ENCODE measurements at regions not wholly inside any gene's neighbourhood (a gene's known extent, or its start where the extent isn't known, plus 50 kb on each side); places are given as distances from the start of the nearest gene placed in this dataset.
"Not testable (repeated sequence)": the region's sequence is repeated elsewhere in the genome, so short reads cannot be mapped to it uniquely, and the experiment has no call there.

DNA sequence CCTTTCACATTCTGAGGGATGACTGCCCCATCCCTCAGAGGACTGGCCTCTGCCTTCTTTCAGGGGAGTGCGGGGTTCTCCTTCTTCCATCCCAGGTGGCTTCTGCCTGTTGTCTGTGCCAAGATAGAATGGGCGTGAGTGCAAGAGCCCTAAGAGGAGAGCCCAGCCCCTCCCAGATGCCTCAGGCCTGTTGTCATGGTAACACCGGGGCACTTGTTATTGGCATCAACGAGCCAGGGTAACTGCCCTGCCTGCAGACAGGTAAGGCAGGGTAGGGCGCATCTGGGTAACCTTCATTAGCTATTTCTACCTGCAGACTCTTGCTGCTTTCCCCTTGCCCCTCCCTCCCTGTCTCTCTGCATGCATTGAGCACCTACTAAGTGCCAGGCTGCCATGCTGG lies 3069.2 kb downstream of the RPIA start:
- POLR2A ChIA-PET = not testable (repeated sequence)

DNA sequence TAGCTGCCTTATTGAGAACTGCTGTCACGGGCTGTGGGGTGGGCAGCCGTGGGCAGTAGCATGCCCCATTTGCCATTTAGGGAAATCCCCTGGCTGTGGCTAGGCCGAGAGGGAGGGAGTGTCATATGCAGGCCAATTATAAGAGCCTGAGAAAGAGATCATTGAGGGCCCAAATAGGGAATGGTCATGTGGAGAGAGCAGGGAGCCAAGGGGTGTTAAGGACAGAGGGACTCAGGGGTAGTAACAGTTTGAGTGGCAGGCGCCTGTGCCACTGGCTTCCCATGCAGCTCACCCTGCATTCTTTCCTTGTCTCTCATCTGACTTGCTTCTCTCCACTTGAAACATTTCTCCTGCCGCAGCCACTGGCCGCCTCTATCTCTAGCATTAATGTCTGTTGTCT lies 3070.8 kb downstream of the RPIA start:
- H3K4me3 ChIP-seq (ENCODE audit: low read depth, low read length); CTCF ChIA-PET; H3K27ac ChIP-seq (ENCODE audit: extremely low read depth, low read depth, low read length); POLR2A ChIA-PET; H3K36me3 ChIP-seq (ENCODE audit: control insufficient read depth in 2 of 2, insufficient read depth in 1 of 2, low read length in 2 of 2); H3K4me1 ChIP-seq (ENCODE audit: control insufficient read depth, insufficient read depth, low read length); H3K9me3 ChIP-seq (ENCODE audit: control insufficient read depth, insufficient read depth, low read depth, low read length): not testable (repeated sequence)

More for the DNA sequence above, 3069.2 kb downstream of the RPIA start:
- H3K36me3 ChIP-seq (ENCODE audit: control insufficient read depth in 2 of 2, insufficient read depth in 1 of 2, low read length in 2 of 2); CTCF ChIA-PET; H3K9me3 ChIP-seq (ENCODE audit: control insufficient read depth, insufficient read depth, low read depth, low read length); H3K27ac ChIP-seq (ENCODE audit: extremely low read depth, low read depth, low read length); H3K4me1 ChIP-seq (ENCODE audit: control insufficient read depth, insufficient read depth, low read length); H3K4me3 ChIP-seq (ENCODE audit: low read depth, low read length): not testable (repeated sequence)

GRCh38 chr2:91763710-91764109 lies 3072.2 kb downstream of the RPIA start:
- H3K36me3 ChIP-seq (ENCODE audit: control insufficient read depth in 2 of 2, insufficient read depth in 1 of 2, low read length in 2 of 2); H3K4me3 ChIP-seq (ENCODE audit: low read depth, low read length); H3K27ac ChIP-seq (ENCODE audit: extremely low read depth, low read depth, low read length); H3K4me1 ChIP-seq (ENCODE audit: control insufficient read depth, insufficient read depth, low read length); POLR2A ChIA-PET; H3K9me3 ChIP-seq (ENCODE audit: control insufficient read depth, insufficient read depth, low read depth, low read length); CTCF ChIA-PET: not testable (repeated sequence)

- H3K4me3 ChIP-seq (ENCODE audit: low read depth, low read length); POLR2A ChIA-PET; H3K9me3 ChIP-seq (ENCODE audit: control insufficient read depth, insufficient read depth, low read depth, low read length); H3K4me1 ChIP-seq (ENCODE audit: control insufficient read depth, insufficient read depth, low read length); H3K36me3 ChIP-seq (ENCODE audit: control insufficient read depth in 2 of 2, insufficient read depth in 1 of 2, low read length in 2 of 2); CTCF ChIA-PET; H3K27ac ChIP-seq (ENCODE audit: extremely low read depth, low read depth, low read length): not testable (repeated sequence)
Measured at GRCh38 chr2:91764581-91765002, 3073.1 kb downstream of the RPIA start.

DNA sequence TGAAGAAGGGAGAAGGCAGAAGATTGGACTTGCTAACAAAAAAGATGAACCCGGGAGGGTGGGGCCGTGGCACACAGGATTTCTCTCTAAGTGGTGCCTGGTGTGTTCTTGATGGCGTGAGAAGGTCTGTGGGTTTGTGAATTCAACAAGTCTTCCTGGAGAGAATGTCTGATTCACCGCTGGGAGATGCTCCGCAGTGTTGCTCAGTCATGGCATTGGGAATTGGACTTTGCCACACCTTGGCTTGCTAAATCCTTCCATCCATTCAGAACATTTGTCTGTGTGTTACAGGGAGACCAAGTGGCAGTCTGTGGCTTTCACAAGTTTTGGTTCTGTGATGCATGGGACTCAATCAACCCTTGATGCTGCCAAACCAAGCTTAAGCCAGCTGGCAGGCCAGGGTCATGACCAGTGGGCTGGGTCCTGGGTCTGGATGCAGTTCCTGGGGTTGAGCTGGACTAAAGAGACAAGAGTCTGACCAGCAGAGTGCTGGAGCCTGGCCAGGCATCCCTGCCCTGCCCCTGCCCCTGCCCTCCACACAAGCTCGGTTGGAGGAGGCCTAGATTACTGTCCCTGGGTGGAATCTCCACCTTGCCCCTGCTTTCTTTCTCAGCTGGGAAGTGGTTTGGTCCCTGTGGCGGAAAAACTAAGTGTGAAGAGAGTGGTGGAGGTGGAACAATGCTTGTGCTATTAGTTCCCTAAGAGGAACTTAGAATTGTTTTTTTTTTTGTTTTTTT lies 3073.7 kb downstream of the RPIA start:
- CTCF ChIA-PET; H3K36me3 ChIP-seq (ENCODE audit: control insufficient read depth in 2 of 2, insufficient read depth in 1 of 2, low read length in 2 of 2); H3K4me3 ChIP-seq (ENCODE audit: low read depth, low read length); POLR2A ChIA-PET; H3K4me1 ChIP-seq (ENCODE audit: control insufficient read depth, insufficient read depth, low read length); H3K9me3 ChIP-seq (ENCODE audit: control insufficient read depth, insufficient read depth, low read depth, low read length); H3K27ac ChIP-seq (ENCODE audit: extremely low read depth, low read depth, low read length): not testable (repeated sequence)

DNA sequence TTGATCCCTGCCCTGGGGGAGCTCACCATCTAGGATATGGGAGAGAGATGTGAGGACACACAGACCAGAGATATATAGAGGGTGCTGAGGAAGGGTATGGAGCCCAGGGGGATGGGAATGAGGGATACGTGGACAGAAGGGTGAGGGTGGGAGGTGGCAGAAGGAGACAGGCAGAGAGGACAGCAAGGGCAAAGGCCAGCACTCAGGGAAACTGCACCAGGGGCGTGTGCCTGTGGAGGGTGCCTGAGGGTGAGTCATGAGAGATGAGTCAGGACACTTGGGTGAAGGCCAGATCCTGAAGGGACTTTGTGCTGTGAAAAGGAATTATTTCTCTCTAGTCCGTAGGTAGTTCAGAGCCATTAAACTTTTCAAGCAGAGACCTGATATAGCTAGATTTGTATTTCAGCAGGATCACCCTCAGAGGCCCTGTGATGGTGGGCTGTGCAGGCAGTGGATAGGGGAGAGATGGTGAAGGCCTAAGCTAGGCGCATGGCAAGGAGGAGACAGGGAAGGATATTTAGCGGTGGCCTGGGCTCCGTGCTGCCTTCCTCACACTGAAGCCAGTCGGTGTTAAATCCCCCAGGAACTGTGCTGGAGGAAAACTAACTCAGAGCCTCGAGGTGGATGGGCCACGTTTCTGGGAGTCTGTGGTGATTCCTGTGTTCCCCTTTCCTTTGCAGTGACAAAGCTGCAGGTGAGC lies 3075.0 kb downstream of the RPIA start:
- H3K36me3 ChIP-seq (ENCODE audit: control insufficient read depth in 2 of 2, insufficient read depth in 1 of 2, low read length in 2 of 2); CTCF ChIA-PET; POLR2A ChIA-PET; H3K9me3 ChIP-seq (ENCODE audit: control insufficient read depth, insufficient read depth, low read depth, low read length); H3K27ac ChIP-seq (ENCODE audit: extremely low read depth, low read depth, low read length); H3K4me1 ChIP-seq (ENCODE audit: control insufficient read depth, insufficient read depth, low read length); H3K4me3 ChIP-seq (ENCODE audit: low read depth, low read length): not testable (repeated sequence)
- TF ChIP-seq, protein P1, sequence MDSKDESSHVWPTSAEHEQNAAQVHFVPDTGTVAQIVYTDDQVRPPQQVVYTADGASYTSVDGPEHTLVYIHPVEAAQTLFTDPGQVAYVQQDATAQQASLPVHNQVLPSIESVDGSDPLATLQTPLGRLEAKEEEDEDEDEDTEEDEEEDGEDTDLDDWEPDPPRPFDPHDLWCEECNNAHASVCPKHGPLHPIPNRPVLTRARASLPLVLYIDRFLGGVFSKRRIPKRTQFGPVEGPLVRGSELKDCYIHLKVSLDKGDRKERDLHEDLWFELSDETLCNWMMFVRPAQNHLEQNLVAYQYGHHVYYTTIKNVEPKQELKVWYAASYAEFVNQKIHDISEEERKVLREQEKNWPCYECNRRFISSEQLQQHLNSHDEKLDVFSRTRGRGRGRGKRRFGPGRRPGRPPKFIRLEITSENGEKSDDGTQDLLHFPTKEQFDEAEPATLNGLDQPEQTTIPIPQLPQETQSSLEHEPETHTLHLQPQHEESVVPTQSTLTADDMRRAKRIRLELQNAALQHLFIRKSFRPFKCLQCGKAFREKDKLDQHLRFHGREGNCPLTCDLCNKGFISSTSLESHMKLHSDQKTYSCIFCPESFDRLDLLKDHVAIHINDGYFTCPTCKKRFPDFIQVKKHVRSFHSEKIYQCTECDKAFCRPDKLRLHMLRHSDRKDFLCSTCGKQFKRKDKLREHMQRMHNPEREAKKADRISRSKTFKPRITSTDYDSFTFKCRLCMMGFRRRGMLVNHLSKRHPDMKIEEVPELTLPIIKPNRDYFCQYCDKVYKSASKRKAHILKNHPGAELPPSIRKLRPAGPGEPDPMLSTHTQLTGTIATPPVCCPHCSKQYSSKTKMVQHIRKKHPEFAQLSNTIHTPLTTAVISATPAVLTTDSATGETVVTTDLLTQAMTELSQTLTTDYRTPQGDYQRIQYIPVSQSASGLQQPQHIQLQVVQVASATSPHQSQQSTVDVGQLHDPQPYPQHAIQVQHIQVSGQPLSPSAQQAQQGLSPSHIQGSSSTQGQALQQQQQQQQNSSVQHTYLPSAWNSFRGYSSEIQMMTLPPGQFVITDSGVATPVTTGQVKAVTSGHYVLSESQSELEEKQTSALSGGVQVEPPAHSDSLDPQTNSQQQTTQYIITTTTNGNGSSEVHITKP (tag by site-specific recombination; IDR thresholded peaks at IDR 0.05) = peak; percentile 71
- TF ChIP-seq ZEB2 (tag by site-specific recombination; IDR thresholded peaks at IDR 0.05) (0 out of 2 replicates have a peak, but pooled peaks have one; percentile 27), ZFHX2 (tag by site-specific recombination; conservative IDR thresholded peaks at IDR 0.05) (peak; percentile 52), KLF1 (tag by site-specific recombination; IDR thresholded peaks at IDR 0.05) (0 out of 2 replicates have a peak, but pooled peaks have one; percentile 27), EGR2 (tag by site-specific recombination; IDR thresholded peaks at IDR 0.05; ENCODE audit: low read depth) (peak; percentile 56), GLIS2 (tag by site-specific recombination; IDR thresholded peaks at IDR 0.05) (peak; percentile 44; the same call in 1 of the 2 replicates), ZNF335 (tag by site-specific recombination; conservative IDR thresholded peaks at IDR 0.05) (peak; percentile 44; the same call in 1 of the 2 replicates), ZNF366 (tag by site-specific recombination; conservative IDR thresholded peaks at IDR 0.05) (peak; percentile 56), GLIS1 (tag by site-specific recombination; IDR thresholded peaks at IDR 0.05) (peak; percentile 22; the same call in 1 of the 2 replicates), ZBTB48 (tag by site-specific recombination; IDR thresholded peaks at IDR 0.05) (peak; percentile 56; the same call in 1 of the 2 replicates)
- TF ChIP-seq, protein P2, sequence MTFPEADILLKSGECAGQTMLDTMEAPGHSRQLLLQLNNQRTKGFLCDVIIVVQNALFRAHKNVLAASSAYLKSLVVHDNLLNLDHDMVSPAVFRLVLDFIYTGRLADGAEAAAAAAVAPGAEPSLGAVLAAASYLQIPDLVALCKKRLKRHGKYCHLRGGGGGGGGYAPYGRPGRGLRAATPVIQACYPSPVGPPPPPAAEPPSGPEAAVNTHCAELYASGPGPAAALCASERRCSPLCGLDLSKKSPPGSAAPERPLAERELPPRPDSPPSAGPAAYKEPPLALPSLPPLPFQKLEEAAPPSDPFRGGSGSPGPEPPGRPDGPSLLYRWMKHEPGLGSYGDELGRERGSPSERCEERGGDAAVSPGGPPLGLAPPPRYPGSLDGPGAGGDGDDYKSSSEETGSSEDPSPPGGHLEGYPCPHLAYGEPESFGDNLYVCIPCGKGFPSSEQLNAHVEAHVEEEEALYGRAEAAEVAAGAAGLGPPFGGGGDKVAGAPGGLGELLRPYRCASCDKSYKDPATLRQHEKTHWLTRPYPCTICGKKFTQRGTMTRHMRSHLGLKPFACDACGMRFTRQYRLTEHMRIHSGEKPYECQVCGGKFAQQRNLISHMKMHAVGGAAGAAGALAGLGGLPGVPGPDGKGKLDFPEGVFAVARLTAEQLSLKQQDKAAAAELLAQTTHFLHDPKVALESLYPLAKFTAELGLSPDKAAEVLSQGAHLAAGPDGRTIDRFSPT (tag by site-specific recombination; IDR thresholded peaks at IDR 0.05) = peak; percentile 84

- CTCF ChIA-PET; H3K4me3 ChIP-seq (ENCODE audit: low read depth, low read length); H3K9me3 ChIP-seq (ENCODE audit: control insufficient read depth, insufficient read depth, low read depth, low read length); H3K36me3 ChIP-seq (ENCODE audit: control insufficient read depth in 2 of 2, insufficient read depth in 1 of 2, low read length in 2 of 2); H3K27ac ChIP-seq (ENCODE audit: extremely low read depth, low read depth, low read length); H3K4me1 ChIP-seq (ENCODE audit: control insufficient read depth, insufficient read depth, low read length); POLR2A ChIA-PET: not testable (repeated sequence)
Measured at GRCh38 chr2:91768301-91768700, 3076.8 kb downstream of the RPIA start.
